ENCODE measurements at regions not wholly inside any gene's neighbourhood (a gene's known extent, or its start where the extent isn't known, plus 50 kb on each side); places are given as distances from the start of the nearest gene placed in this dataset.

GRCh38 chr13:88544836-88545235, 873.7 kb downstream of the SLITRK5 start:
- no peak overlapping the region for H3K4me2 ChIP-seq
- ATAC-seq (no peak), DNase-seq (ENCODE audit: low spot score) (no peak)
- Mint-ChIP-seq H3K9me3 (no peaks in the 10 kb centered on the region), H3K36me3 (ENCODE audit: low read depth) (no peaks in the 10 kb centered on the region), H3K27me3 (ENCODE audit: insufficient read depth, low read depth, poor library complexity) (no peaks in the 10 kb centered on the region), H3K4me1 (no peaks in the 10 kb centered on the region), H3K27ac (no peak overlapping the region), H3K4me3 (no peak overlapping the region)
- TF ChIP-seq EZH2phosphoT487 (IDR thresholded peaks at IDR 0.05; ENCODE audit: unreplicated experiment) (no peak), CREB1 (CRISPR knock-in tag; IDR thresholded peaks at IDR 0.05; ENCODE audit: low read depth) (no peak), STAT1 (IDR thresholded peaks at IDR 0.05; ENCODE audit: unreplicated experiment) (no peak), EZH2 (IDR thresholded peaks at IDR 0.05; ENCODE audit: low read depth, unreplicated experiment) (no peak), POLR2AphosphoS5 (IDR thresholded peaks at IDR 0.05; ENCODE audit: low read depth) (no peak), ETS1 (IDR thresholded peaks at IDR 0.05) (no peak), ZNF114 (CRISPR knock-in tag; IDR thresholded peaks at IDR 0.05) (no peak), CTCF (conservative IDR thresholded peaks at IDR 0.05; ENCODE audit: low read depth in 2 of 2) (no peak), NANOG (IDR thresholded peaks at IDR 0.05; ENCODE audit: borderline replicate concordance) (no peak), JUNB (IDR thresholded peaks at IDR 0.05; ENCODE audit: unreplicated experiment) (no peak), REST (IDR thresholded peaks at IDR 0.05; ENCODE audit: unreplicated experiment) (no peak), ZNF462 (CRISPR knock-in tag; IDR thresholded peaks at IDR 0.05) (no peak), ZNF331 (CRISPR knock-in tag; IDR thresholded peaks at IDR 0.05; ENCODE audit: low read depth) (no peak)
- peaks cover 7% of the 10 kb centered on the region; the same call in 1 of the 2 replicates for H3K9me2 ChIP-seq (ENCODE audit: insufficient read depth)
- H3K4me1 ChIP-seq (ENCODE audit: insufficient read depth) = no peaks in the 10 kb centered on the region
- no peak overlapping the region for H2AFZ ChIP-seq
- no peaks in the 10 kb centered on the region for H3K27me3 ChIP-seq (ENCODE audit: insufficient read depth)
- H3F3A ChIP-seq (replicated peaks; ENCODE audit: low read depth) = no peaks in the 10 kb centered on the region
- H3K79me2 ChIP-seq (replicated peaks; ENCODE audit: insufficient read depth) = no peaks in the 10 kb centered on the region
- no peak overlapping the region for H3K4me3 ChIP-seq
- no peaks in the 10 kb centered on the region for H3K36me3 ChIP-seq (ENCODE audit: insufficient read depth)
- no peak overlapping the region for H3K27ac ChIP-seq (ENCODE audit: low read depth)
- H4K20me1 ChIP-seq (replicated peaks; ENCODE audit: insufficient read depth) = no peaks in the 10 kb centered on the region

All from GM23338 (cell line).